Urothelium cell line (cell line): ENCODE measurements at regions not wholly inside any gene's neighbourhood (a gene's known extent, or its start where the extent isn't known, plus 50 kb on each side); places are given as distances from the start of the nearest gene placed in this dataset.
"Not testable (repeated sequence)": the region's sequence is repeated elsewhere in the genome, so short reads cannot be mapped to it uniquely, and the experiment has no call there.

Experiments
- DNase-seq: peaks from one replicate; pipeline ENCODE4 v3.0.0; 2011; ENCODE audit warnings: low spot score, mixed read lengths
- FAIRE-seq: peaks from 2 replicates; lab custom pipeline; 2011; peaks lifted over from hg19 to GRCh38; lab: Jason Lieb, UNC

- DNase-seq (peak; percentile 61), FAIRE-seq (no peak)
Observed at GRCh38 chr9:738209-738915, 103.1 kb upstream of the DMRT1 start.

- no peak for FAIRE-seq
- no peak for DNase-seq
Observed at GRCh38 chr9:739362-739761, 102.1 kb upstream of the DMRT1 start.

GRCh38 chr9:740221-740620 lies 101.3 kb upstream of the DMRT1 start:
- FAIRE-seq (no peak), DNase-seq (no peak)

- no peak for FAIRE-seq
- DNase-seq = no peak
Observed at GRCh38 chr9:742104-742503, 99.4 kb upstream of the DMRT1 start.

- DNase-seq (no peak), FAIRE-seq (no peak)
Observed at GRCh38 chr9:742914-743589, 98.4 kb upstream of the DMRT1 start.

GRCh38 chr9:744046-744712 lies 97.3 kb upstream of the DMRT1 start:
- FAIRE-seq = no peak

GRCh38 chr9:744790-745484 lies 96.6 kb upstream of the DMRT1 start:
- DNase-seq (no peak), FAIRE-seq (no peak)

More at GRCh38 chr9:744046-744712, 97.3 kb upstream of the DMRT1 start:
- no peak for DNase-seq

- DNase-seq (no peak), FAIRE-seq (no peak)
Observed at GRCh38 chr9:745761-746380, 95.6 kb upstream of the DMRT1 start.

GRCh38 chr9:746661-747434 lies 94.6 kb upstream of the DMRT1 start:
- no peak for FAIRE-seq
- DNase-seq = no peak

GRCh38 chr9:747567-747966 lies 93.9 kb upstream of the DMRT1 start:
- DNase-seq (no peak), FAIRE-seq (no peak)

GRCh38 chr9:748861-749497 lies 92.5 kb upstream of the DMRT1 start:
- DNase-seq (no peak), FAIRE-seq (no peak)

GRCh38 chr9:749716-750115 lies 91.8 kb upstream of the DMRT1 start:
- FAIRE-seq (no peak), DNase-seq (no peak)

- no peak for DNase-seq
- no peak for FAIRE-seq
Observed at GRCh38 chr9:750249-750967, 91.1 kb upstream of the DMRT1 start.

- no peak for DNase-seq
- FAIRE-seq = no peak
Observed at GRCh38 chr9:751137-752051, 90.1 kb upstream of the DMRT1 start.

- FAIRE-seq (no peak), DNase-seq (peak; percentile 18)
Observed at GRCh38 chr9:752201-752600, 89.3 kb upstream of the DMRT1 start.

- no peak for FAIRE-seq
Observed at GRCh38 chr9:752681-753200, 88.8 kb upstream of the DMRT1 start.

GRCh38 chr9:753734-754133 lies 87.8 kb upstream of the DMRT1 start:
- not testable (repeated sequence) for DNase-seq, FAIRE-seq

More at GRCh38 chr9:752681-753200, 88.8 kb upstream of the DMRT1 start:
- DNase-seq = no peak
